ENCODE measurements at regions not wholly inside any gene's neighbourhood (a gene's known extent, or its start where the extent isn't known, plus 50 kb on each side); places are given as distances from the start of the nearest gene placed in this dataset.

DNA sequence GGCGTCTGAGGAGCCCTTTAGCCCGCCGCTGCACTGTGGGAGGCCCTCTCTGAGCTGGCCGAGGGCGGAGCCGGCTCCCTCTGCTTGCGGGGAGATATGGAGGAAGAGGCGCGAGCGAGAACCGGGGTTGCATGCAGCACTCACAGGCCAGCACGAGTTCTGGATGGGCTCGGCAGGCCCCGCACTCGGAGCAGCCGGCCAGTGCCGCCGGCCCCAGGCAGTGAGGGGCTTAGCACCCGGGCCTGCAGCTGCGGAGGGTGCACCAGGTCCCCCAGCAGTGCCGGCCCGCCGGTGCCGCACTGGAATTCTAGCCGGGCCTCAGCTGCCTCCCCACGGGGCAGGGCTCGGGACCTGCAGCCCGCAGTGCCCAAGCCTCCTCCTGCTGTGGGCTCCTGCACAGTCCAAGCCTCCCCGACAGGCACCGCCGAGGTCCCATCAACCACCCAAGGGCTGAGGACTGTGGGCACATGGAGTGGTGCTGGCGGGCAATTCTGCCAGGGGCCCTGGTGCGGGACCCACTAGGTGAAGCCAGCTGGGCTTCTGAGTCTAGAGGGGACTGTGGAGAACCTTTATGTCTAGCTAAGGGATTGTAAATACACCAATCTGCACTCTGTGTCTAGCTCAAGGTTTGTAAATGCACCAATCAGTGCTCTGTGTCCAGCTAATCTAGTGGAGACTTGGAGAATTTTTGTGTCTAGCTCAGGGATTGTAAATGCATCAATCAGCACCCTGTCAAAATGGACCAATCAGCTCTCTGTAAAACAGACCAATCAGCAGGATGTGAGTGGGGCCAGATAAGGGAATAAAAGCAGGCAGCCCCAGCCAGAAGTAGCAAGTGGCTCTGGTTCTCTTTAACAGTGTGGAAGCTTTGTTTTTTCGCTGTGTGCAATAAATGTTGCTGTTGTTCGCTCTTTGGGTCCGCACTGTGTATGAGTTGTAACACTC lies 329.7 kb upstream of the JARID2 start:
- no peaks in the 10 kb centered on the region for H3K79me2 ChIP-seq (ENCODE audit: insufficient read depth, low read depth, low read length)
- H3K9me3 ChIP-seq (ENCODE audit: low read length): no peaks in the 10 kb centered on the region
- TF ChIP-seq, protein P1, sequence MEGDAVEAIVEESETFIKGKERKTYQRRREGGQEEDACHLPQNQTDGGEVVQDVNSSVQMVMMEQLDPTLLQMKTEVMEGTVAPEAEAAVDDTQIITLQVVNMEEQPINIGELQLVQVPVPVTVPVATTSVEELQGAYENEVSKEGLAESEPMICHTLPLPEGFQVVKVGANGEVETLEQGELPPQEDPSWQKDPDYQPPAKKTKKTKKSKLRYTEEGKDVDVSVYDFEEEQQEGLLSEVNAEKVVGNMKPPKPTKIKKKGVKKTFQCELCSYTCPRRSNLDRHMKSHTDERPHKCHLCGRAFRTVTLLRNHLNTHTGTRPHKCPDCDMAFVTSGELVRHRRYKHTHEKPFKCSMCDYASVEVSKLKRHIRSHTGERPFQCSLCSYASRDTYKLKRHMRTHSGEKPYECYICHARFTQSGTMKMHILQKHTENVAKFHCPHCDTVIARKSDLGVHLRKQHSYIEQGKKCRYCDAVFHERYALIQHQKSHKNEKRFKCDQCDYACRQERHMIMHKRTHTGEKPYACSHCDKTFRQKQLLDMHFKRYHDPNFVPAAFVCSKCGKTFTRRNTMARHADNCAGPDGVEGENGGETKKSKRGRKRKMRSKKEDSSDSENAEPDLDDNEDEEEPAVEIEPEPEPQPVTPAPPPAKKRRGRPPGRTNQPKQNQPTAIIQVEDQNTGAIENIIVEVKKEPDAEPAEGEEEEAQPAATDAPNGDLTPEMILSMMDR (conservative IDR thresholded peaks at IDR 0.05; ENCODE audit: low read length): no peak
- TF ChIP-seq EZH2phosphoT487 (IDR thresholded peaks at IDR 0.05; ENCODE audit: borderline replicate concordance, low read depth, low read length): no peak
- peaks cover 9% of the 10 kb centered on the region for H3K4me1 ChIP-seq (ENCODE audit: insufficient read depth, low read length, poor library complexity, severe bottlenecking)
- intact Hi-C loops (cut with micrococcal nuclease; ENCODE audit: unreplicated experiment): no loop called here
- no TSS peak for BruUV-seq (replicated peaks)
- no peak overlapping the region for H3K27ac ChIP-seq (ENCODE audit: low read depth, low read length, poor library complexity, severe bottlenecking)
- no peak for DNase-seq (ENCODE audit: low spot score)
- H4K20me1 ChIP-seq (ENCODE audit: insufficient read depth, low read length): no peaks in the 10 kb centered on the region
- H2AFZ ChIP-seq (ENCODE audit: low read length): no peak overlapping the region
- H3K4me3 ChIP-seq (ENCODE audit: low read depth, low read length, poor library complexity, severe bottlenecking): no peak overlapping the region
- H3K4me2 ChIP-seq (ENCODE audit: low read length): no peak overlapping the region
- H3K9me2 ChIP-seq (ENCODE audit: insufficient read depth, low read length): no peaks in the 10 kb centered on the region
- CTCF ChIA-PET (ENCODE audit: unreplicated experiment): no interaction called here
- no peaks in the 10 kb centered on the region for H3K36me3 ChIP-seq (ENCODE audit: insufficient read depth, low read length)
- POLR2A ChIA-PET: no interaction called here

DNA sequence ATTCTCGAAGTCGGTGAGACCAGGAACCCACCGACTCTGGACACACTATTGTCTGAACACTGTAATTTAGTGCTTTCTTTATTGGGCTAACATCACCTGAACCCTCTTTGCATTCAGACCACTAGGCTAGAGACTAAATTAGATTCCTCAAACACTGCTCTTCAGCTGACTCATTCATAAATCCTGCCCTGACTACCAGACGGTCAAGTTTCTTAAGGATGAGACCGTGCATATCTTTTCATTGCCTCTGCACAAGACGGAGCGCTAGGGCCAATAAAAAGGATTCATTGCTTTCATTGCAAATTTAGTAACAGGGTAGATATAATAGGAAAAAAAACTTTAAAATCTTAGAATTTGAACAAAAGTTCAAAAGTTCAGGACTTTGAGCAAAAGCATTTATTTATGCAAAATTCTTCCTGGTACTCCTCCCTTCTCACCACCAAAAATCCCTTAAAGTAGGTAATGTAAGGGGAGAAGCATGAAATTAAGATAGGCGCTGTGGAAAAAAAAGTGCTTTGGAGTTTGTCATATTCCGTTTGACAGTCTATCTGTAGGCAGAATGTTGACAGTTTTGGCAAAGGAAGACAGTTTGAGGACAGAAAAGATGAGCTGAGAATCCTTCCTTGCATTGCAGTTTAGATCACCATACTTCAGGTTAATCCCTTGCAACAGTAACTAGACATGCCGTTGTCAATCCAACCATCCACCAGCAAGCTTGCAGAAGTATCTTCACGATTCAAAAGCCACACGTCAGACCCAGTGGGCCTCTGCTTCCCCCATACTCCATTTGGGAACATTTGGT lies 328.6 kb upstream of the JARID2 start:
- H3K9me2 ChIP-seq (ENCODE audit: insufficient read depth, low read length): no peaks in the 10 kb centered on the region
- no peaks in the 10 kb centered on the region for H4K20me1 ChIP-seq (ENCODE audit: insufficient read depth, low read length)
- no peak overlapping the region for H2AFZ ChIP-seq (ENCODE audit: low read length)
- ChIA-PET CTCF (ENCODE audit: unreplicated experiment) (no interaction called here), POLR2A (interaction anchor here (1.2 kb wide), 1 partner anchor 32 kb away, joined by 7 read pairs; no protein-coding TSS in a partner anchor)
- no peaks in the 10 kb centered on the region for H3K9me3 ChIP-seq (ENCODE audit: low read length)
- no peak overlapping the region for H3K4me2 ChIP-seq (ENCODE audit: low read length)
- intact Hi-C loops (cut with micrococcal nuclease; ENCODE audit: unreplicated experiment): no loop called here
- H3K36me3 ChIP-seq (ENCODE audit: insufficient read depth, low read length): no peaks in the 10 kb centered on the region
- no peak overlapping the region for H3K27ac ChIP-seq (ENCODE audit: low read depth, low read length, poor library complexity, severe bottlenecking)
- TF ChIP-seq, protein P1 (conservative IDR thresholded peaks at IDR 0.05; ENCODE audit: low read length): no peak
- TF ChIP-seq EZH2phosphoT487 (IDR thresholded peaks at IDR 0.05; ENCODE audit: borderline replicate concordance, low read depth, low read length): no peak
- no peak overlapping the region for H3K4me3 ChIP-seq (ENCODE audit: low read depth, low read length, poor library complexity, severe bottlenecking)
- no peaks in the 10 kb centered on the region for H3K79me2 ChIP-seq (ENCODE audit: insufficient read depth, low read depth, low read length)
- DNase-seq (ENCODE audit: low spot score): no peak
- H3K4me1 ChIP-seq (ENCODE audit: insufficient read depth, low read length, poor library complexity, severe bottlenecking): no peaks in the 10 kb centered on the region
- BruUV-seq (replicated peaks): no TSS peak
